ENCODE measurements at regions not wholly inside any gene's neighbourhood (a gene's known extent, or its start where the extent isn't known, plus 50 kb on each side); places are given as distances from the start of the nearest gene placed in this dataset.

GRCh38 chr2:118227698-118228508 is 139.6 kb downstream of the INSIG2 start:
- H3K36me3 ChIP-seq, result no peaks in the 10 kb centered on the region
- no peak overlapping the region for H3K4me3 ChIP-seq (replicated peaks in 1 of 3)
- H3K27me3 ChIP-seq, result peaks cover 21% of the 10 kb centered on the region
- WGBS, 2 donors, result 62 to 65% methylated on average over 6 of the region's 6 CpGs
- no peak for DNase-seq
- TF ChIP-seq, protein P1, sequence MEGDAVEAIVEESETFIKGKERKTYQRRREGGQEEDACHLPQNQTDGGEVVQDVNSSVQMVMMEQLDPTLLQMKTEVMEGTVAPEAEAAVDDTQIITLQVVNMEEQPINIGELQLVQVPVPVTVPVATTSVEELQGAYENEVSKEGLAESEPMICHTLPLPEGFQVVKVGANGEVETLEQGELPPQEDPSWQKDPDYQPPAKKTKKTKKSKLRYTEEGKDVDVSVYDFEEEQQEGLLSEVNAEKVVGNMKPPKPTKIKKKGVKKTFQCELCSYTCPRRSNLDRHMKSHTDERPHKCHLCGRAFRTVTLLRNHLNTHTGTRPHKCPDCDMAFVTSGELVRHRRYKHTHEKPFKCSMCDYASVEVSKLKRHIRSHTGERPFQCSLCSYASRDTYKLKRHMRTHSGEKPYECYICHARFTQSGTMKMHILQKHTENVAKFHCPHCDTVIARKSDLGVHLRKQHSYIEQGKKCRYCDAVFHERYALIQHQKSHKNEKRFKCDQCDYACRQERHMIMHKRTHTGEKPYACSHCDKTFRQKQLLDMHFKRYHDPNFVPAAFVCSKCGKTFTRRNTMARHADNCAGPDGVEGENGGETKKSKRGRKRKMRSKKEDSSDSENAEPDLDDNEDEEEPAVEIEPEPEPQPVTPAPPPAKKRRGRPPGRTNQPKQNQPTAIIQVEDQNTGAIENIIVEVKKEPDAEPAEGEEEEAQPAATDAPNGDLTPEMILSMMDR (IDR thresholded peaks at IDR 0.05), result no peak
- TF ChIP-seq POLR2A (IDR thresholded peaks at IDR 0.05), result no peak
- peaks cover 0 to 14% of the 10 kb centered on the region in 2 donors for H3K4me1 ChIP-seq
- no peak overlapping the region for H3K27ac ChIP-seq
- H3K9me3 ChIP-seq, result no peaks in the 10 kb centered on the region
- intact Hi-C loops (cut with DNase I), result loop anchor here (5.0 kb wide), 1 partner anchor 624 kb away; no protein-coding TSS in a partner anchor

DNA sequence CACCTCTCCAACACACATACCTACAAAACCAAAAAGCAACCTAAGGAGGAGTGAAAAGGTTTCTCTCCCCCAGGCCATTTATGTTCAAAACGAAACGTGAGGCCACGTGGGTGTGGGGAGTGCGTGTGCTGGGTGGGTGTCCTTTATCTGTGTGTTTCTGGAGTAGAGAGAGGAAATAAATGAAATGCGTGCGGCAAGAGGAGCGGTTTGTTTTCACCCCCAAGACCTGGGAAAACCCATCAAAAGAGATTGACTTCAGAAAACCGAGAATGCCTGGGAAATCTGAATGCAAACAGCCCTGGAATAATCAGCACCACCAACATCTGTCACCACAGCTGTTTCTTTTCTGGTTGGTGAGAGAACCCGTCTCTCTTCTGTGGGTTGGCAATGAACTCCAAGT is 137.4 kb downstream of the INSIG2 start:
- intact Hi-C loops (cut with DNase I), result loop anchor here (5.0 kb wide), 1 partner anchor 627 kb away; no protein-coding TSS in a partner anchor
- no peaks in the 10 kb centered on the region for H3K36me3 ChIP-seq
- peaks cover 0 to 14% of the 10 kb centered on the region in 2 donors for H3K4me1 ChIP-seq
- no peaks in the 10 kb centered on the region for H3K9me3 ChIP-seq
- no peak for DNase-seq
- WGBS, 2 donors, result 60 to 65% methylated on average over 9 of the region's 9 CpGs
- peaks cover 39% of the 10 kb centered on the region for H3K27me3 ChIP-seq
- no peak overlapping the region for H3K4me3 ChIP-seq (replicated peaks in 1 of 3)
- no peak overlapping the region for H3K27ac ChIP-seq
- no peak for TF ChIP-seq POLR2A (IDR thresholded peaks at IDR 0.05)
- TF ChIP-seq, protein P1 (IDR thresholded peaks at IDR 0.05), result no peak

- Histone ChIP-seq H3K4me1 (peaks cover 0 to 14% of the 10 kb centered on the region in 2 donors), H3K27ac (no peak overlapping the region), H3K9me3 (no peaks in the 10 kb centered on the region), H3K36me3 (no peaks in the 10 kb centered on the region), H3K4me3 (replicated peaks in 1 of 3) (no peak overlapping the region), H3K27me3 (peaks cover 39% of the 10 kb centered on the region)
- 46 to 61% methylated on average over 15 of the region's 15 CpGs for WGBS, 2 donors
- DNase-seq, result no peak
- intact Hi-C loops (cut with DNase I), result loop anchor here (5.0 kb wide), 2 partner anchors 627 to 637 kb away; no protein-coding TSS in a partner anchor
- no peak for TF ChIP-seq POLR2A (IDR thresholded peaks at IDR 0.05)
- TF ChIP-seq, protein P1 (IDR thresholded peaks at IDR 0.05), result no peak
Observed at GRCh38 chr2:118224895-118225311, 136.6 kb downstream of the INSIG2 start.

DNA sequence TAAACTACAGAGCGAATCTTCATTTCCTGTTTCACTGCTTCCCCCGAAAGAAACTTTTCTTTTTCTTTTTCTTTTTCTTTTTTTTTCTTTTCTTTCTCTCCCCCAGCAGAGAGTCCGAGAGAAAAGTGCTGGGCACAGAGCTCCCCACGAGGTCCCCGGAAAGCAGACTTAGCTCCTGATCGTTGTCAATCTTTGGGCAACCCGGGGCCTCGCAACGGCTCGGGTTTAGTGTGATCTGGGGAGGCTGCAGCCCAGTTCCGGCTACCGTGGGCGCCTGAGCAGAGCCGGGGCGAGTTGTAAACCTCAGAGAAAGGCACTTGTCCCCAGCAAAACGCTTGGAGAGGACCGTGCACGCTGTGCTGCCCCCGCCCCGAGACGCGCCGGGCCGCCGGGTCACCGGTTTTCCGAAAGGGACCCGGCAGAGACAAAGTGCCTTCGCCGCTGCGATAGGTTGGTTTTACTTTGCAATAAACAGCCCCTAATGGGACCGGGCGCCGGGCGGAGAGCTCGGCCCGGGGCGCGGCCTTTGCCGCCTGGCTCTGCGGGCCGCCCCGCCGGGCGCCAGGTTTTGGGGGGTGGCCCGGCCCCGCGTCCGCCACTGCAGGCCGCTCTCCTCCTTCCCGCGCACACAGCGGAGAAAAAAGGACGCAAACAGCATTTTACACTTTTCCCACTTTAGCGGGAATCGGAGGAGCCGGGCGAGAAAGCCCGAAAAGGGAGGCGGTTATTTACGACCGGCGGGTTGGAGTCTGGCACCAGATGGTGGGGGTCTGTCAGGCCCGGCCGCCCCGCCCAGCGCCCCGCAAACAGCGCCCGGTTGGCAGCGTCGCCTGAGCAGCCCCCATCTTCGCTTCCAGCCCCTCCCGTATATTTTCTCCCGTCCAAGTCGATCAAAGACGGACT is 136.0 kb downstream of the INSIG2 start:
- no peaks in the 10 kb centered on the region for H3K9me3 ChIP-seq
- DNase-seq, result peak; percentile 7
- H3K4me1 ChIP-seq, result peaks cover 0 to 14% of the 10 kb centered on the region in 2 donors
- 12 to 14% methylated on average over 38 to 52 of the region's 77 CpGs for WGBS, 2 donors
- H3K4me3 ChIP-seq (replicated peaks in 1 of 3), result peak overlapping the region in 2 of 3 donors; percentile 18 to 25
- intact Hi-C loops (cut with DNase I), result loop anchor here (5.0 kb wide), 1 partner anchor 638 kb away; no protein-coding TSS in a partner anchor
- H3K36me3 ChIP-seq, result no peaks in the 10 kb centered on the region
- no peak overlapping the region for H3K27ac ChIP-seq
- peaks cover 39% of the 10 kb centered on the region for H3K27me3 ChIP-seq
- TF ChIP-seq POLR2A (IDR thresholded peaks at IDR 0.05), result no peak
- TF ChIP-seq, protein P1 (IDR thresholded peaks at IDR 0.05), result no peak

Data from thyroid gland (tissue), 4 donors.